CD4-positive, alpha-beta T cell treated with Interleukin-4 for 1 hour (primary cell): ENCODE measurements at regions not wholly inside any gene's neighbourhood (a gene's known extent, or its start where the extent isn't known, plus 50 kb on each side); places are given as distances from the start of the nearest gene placed in this dataset.

Experiments used
- DNase-seq, 2 donors: peaks; one replicate each; pipeline ENCODE4 v3.0.0-alpha.2; 2020 to 2022

DNA sequence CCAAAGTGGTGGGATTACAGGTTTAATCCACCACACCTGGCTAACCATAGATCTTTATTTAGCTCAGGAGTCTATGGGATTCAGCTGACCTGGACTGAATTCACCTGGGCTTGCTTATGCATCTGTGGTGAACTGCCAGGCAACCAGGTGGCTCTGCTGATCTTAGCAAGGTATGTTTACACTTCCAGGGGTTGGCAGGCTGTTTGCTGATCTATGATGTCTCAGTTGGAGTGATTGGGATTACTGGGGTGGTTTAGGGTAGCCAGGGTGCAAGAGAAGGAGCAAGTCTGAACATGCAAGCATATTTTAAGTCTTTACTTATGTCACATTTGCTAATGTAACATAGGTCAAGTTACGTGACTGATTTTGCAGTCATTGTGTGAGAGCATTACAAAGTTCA, 63.6 kb upstream of the JAK2 start:
- DNase-seq = no peak

DNA sequence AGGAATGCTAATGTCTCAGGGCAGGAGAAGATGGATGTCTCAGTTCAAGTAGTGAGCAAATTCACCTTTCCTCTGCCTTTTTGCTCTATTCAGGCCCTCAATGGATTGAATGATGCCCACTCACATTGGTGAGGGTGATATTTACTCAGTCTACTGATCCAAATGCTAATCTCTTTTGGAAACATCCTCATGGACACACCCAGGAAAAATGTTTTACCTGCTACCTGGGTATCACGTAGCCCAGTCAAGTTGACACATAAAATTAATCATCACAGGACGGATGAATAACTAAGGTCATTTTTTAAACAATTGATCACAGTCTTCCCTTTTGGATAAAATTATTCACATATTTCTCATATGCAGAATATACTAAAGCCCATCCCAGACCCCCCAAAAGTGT, 63.0 kb upstream of the JAK2 start:
- DNase-seq = no peak

DNA sequence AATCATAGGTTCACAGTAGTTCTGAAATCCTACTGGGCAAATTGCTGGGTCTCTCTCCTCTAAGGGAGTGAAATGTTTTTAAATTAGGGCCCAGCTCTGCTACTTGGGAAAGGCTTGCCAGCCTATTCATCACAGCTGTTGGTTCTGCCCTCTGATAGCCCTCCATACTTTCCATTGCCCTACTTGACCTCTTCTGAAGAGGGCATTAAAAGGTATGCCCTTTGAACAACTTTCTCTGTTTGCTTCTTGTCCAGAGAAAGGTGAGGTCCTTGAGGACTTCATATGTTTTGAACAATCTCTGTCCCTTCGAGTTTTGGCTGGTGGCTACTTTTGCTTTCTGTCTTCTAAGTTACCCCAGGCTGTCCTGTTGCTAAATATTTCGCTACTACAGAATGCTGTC, 62.3 kb upstream of the JAK2 start:
- no peak for DNase-seq

DNA sequence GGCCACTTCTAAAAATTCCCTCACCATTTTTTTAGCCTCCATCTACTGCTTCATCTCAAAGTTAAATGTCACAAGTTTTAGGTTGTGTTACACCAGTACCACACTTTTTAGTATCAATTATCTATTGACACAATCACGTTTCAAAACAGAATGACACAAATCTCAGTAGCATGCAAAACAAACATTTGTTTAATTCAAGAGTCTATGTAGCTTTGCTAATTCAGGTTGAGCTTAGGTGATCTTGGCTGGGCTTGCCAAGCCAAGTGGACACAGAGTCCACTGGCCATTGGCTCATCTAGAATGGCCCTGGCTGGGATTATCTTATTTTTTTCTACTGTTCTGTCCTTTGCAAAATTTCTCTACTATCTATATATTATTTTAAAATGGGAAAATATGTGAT, 61.9 kb upstream of the JAK2 start:
- no peak for DNase-seq

DNA sequence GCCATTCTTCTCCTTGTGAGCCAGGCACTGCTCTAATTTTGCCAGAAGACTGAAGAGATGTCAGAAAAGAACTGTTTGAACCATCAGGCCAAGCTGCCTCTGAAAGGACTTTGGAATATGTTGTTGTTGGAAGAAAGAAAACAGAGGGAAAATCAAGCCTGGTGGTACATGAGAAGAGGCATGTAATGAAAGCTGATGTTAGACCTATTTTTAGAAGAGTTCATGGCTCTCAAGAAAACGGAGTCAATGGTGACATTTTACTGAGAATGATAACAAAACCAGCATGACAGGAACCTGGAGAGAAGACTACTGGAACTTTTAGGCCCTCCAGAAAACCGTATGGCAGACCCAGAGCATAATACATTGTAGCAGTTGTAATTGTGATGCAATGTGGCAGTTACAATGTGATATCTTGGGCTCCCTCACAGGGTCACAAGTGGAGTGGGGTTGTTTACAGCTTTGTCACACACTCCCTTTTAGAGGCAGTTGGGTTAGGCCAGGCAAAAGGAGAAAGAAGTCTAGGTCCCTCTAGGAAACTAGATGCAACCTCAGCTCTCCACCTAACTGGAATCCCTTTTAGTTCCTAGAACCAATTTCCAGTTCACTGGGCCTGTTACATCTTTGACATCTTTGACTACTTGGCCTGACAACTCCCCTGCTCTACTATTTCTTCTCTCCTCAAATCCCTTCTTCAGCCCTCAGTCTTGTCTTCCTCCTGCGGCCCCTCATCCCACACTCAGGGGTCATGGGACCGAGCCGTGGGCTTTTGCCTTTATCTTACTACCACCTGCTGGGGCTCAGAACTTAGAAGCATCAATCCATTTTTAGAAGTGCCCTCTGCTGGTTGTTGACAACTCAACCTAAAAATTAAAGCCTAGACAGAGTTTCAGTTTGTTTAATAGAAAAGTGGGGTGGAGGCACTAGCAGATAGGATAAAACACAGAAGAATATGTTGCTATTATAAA, 61.2 kb upstream of the JAK2 start:
- peak; percentile 14 to 52 for DNase-seq

DNA sequence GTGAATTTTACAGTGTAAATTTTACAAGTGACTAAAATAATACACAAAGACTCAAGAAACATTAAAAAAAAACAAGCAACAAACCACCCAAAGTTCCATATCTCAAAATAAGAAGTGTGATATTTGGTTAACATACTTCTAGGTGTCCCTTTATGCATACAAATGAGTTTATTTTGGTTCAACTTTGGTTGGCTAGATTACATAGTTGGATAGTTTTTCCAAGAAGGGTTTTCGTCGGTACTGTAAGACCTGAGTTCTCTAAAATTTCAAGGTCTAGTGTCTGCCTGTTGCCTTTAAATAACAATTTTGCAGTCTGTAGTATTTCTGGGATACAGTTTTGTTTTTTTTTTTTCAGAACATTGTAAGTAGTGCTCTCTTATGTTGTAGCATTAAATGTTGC, 58.8 kb upstream of the JAK2 start:
- DNase-seq = no peak

DNA sequence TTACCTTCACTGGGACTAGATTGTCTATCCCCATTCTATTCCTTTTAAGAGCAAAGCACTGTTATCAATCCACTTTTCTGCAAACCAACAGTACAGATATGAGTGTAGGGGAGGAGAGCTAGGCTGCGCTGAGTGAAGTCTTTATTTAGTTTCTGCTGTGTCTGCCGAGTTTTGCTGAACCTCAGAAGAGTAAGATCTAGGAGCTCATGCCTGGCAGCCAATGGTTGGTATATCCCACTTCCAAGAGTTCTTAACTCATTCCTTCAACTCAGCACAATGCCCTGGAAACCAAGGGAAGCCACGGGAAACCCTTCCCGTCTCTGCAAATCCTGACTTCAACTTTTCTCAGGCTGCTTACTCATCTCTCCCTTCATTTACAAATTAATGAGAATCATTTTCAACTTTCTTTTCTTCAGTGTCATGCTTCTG, 58.0 kb upstream of the JAK2 start:
- DNase-seq = no peak

DNA sequence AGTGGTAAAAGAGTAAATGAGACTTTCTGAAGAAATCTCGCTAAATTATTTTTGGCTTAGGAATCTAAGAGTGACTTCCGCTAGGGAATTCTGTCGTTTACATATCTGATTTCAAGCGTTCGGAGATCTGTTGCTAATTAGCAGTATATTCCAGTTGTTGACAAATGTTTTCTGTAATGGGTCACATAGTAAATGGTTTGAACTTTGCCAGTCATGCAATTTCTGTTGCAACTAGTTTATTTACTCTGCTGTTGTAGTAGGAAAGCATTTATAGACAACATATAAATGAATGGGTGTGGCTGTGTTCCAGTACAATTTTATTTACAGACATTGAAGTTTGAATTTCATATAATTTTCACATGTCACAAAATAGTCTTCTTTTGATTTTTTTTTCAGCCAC, 57.4 kb upstream of the JAK2 start:
- DNase-seq = no peak

DNA sequence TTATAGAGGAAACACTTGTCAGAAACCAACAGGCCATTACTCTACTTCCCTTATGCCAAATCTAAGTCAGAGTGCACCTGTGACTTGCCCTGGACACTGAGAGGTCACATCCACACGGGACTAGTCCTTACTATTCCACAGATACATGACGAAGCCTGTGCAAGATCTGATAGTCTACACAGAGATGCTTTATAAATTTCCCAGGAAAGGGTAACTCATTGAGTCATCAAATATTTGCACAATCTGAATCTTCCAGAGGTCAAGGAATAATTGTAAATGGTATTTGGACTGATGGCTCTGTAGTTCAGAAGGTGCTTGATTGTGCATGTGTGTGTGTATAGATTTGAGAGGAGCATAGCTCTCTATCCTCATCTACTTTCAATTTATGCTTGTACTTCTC, 55.2 kb upstream of the JAK2 start:
- DNase-seq = no peak

DNA sequence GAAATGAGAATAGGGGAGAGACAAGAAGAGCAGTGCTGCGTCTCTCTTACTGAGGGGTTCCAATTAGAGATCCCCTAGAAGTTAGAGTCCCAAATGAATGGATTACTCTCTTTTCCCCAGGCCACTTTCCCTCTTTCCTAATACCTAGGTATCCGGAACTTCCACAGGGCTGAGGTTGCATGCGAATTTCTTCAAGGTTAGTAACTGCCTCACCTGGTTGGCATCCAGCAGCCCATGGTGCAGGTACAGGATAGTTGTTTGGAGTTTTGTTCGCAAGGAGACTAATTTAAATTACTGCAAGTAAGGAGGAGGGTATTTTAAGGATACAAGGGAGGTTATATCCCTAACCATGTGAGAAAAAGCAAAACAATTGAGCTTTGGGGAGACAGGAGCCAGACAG, 52.4 kb upstream of the JAK2 start:
- no peak for DNase-seq

DNA sequence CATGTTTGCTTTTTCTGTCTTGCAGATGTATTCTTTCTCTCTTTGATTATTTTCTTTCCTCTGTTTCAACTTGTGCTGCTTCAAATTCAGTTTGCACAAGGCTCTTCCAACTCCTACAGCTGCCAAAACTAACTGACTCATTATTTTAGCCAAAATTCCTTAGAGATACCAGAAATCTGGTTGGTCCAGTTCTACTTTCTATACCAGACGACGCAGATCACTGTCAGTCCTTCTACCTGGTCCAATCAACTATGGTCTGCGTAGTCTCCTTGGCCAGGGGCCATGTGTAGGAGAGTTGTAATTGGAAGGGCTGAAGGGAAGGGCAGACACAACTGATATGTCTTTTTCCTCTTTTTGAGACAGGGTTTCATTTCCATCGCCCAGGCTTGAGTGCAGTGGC, 51.9 kb upstream of the JAK2 start:
- no peak for DNase-seq

DNA sequence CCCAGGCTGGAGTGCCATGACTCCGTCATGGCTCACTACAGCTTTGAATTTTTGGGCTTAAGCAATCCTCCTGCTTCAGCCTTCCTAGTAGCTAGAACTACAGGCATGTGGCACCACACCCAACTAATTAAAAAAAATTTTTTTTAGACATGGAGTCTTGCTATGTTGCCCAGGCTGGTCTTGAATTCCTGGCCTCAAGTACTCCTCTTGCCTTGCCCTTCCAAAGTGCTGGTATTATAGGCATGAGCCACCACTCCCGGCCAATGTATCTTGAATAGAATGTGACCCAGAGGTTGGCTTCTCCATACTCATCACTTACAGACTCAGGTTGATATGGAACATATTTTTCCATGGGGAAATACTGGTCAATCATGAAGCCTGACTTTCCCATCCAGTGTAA, 51.2 kb upstream of the JAK2 start:
- DNase-seq = no peak

DNA sequence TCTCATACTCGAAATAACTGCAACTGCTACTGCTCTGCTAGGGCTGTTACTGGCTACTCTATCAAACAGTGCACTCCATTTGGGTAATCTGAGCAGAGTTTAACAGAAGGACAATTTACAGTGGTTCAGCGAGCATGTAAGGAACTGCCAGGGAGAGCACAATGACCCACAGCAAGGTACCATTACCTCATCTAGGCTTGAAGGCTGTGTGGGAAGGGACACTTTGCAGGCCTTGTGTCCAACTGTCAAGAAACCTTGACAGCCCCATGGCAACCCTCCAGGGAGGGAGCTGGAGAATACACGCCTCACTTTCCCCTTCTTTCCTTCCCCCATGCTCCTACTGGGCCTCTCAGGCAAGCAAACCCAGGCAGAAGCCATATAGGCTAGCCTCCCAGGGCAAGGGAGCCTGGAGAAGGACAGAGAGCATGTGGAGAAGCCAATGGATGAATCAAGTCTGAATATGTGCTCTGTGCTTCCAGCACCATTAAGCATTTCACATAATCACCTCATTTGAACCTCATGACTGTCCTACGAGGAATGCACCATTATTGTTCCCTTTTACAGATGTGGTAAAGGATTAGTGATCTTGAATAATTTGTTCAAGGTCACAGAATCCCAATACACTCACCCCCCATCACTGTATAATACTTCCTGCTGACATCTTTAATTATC, 49.9 kb upstream of the JAK2 start:
- no peak for DNase-seq
